Hepatocyte (in vitro differentiated cells): ENCODE measurements at regions not wholly inside any gene's neighbourhood (a gene's known extent, or its start where the extent isn't known, plus 50 kb on each side); places are given as distances from the start of the nearest gene placed in this dataset.

Source experiments
- DNase-seq: peaks from one replicate; pipeline ENCODE4 v3.0.0-alpha.2; 2016; ENCODE audit warnings: low spot score
- H2AFZ ChIP-seq: fragments of 200-600 bp; sonication (generic); 2 replicates; pipeline ENCODE4 v1.6.0; 2016; ENCODE audit warnings: antibody characterized with exemption, mild to moderate bottlenecking
- H3K27ac ChIP-seq: fragments of 200-600 bp; sonication (generic); 2 replicates; pipeline ENCODE4 v1.5.1; 2016; ENCODE audit warnings: mild to moderate bottlenecking
- H3K27me3 ChIP-seq: fragments of 200-600 bp; sonication (generic); 2 replicates; pipeline ENCODE4 v1.6.1; 2016
- H3K36me3 ChIP-seq: fragments of 200-600 bp; sonication (generic); replicated peaks from 2 replicates; pipeline ENCODE4 v1.5.1; 2016; ENCODE audit warnings: low read depth; ENCODE audit not compliant: insufficient read depth
- H3K4me1 ChIP-seq: fragments of 200-600 bp; sonication (generic); 2 replicates; pipeline ENCODE4 v1.5.1; 2016; ENCODE audit warnings: mild to moderate bottlenecking, moderate library complexity; ENCODE audit not compliant: insufficient read depth
- H3K4me2 ChIP-seq: fragments of 200-600 bp; sonication (generic); 2 replicates; pipeline ENCODE4 v1.6.0; 2016
- H3K4me3 ChIP-seq: fragments of 200-600 bp; sonication (generic); 2 replicates; pipeline ENCODE4 v1.5.1; 2016; ENCODE audit warnings: mild to moderate bottlenecking
- H3K79me2 ChIP-seq: fragments of 200-600 bp; sonication (generic); 2 replicates; pipeline ENCODE4 v1.6.0; 2017; ENCODE audit warnings: mild to moderate bottlenecking
- H3K9me2 ChIP-seq: fragments of 200-600 bp; sonication (generic); replicated peaks from 2 replicates; pipeline ENCODE4 v1.6.0; 2017; ENCODE audit warnings: mild to moderate bottlenecking; ENCODE audit not compliant: insufficient read depth
- H3K9me3 ChIP-seq: fragments of 200-600 bp; sonication (generic); 2 replicates; pipeline ENCODE4 v1.5.1; 2016; ENCODE audit warnings: low read depth, mild to moderate bottlenecking
- H4K20me1 ChIP-seq: fragments of 200-600 bp; sonication (generic); 2 replicates; pipeline ENCODE4 v1.6.0; 2016; ENCODE audit warnings: mild to moderate bottlenecking; ENCODE audit not compliant: insufficient read depth, poor library complexity, severe bottlenecking
- CTCF ChIP-seq: fragments of 200-600 bp; sonication (generic); IDR thresholded peaks from 2 replicates; pipeline ENCODE4 v1.5.1; 2016; ENCODE audit warnings: antibody characterized with exemption, mild to moderate bottlenecking; ENCODE audit not compliant: poor library complexity
- EZH2 ChIP-seq: fragments of 200-600 bp; sonication (generic); IDR thresholded peaks from 2 replicates; pipeline ENCODE4 v1.6.1; 2016; ENCODE audit warnings: antibody characterized with exemption, mild to moderate bottlenecking, borderline replicate concordance
- EZH2phosphoT487 ChIP-seq: fragments of 200-600 bp; sonication (generic); IDR thresholded peaks from one replicate; pipeline ENCODE4 v1.6.1; 2018; ENCODE audit warnings: antibody characterized with exemption, mild to moderate bottlenecking, low read depth, moderate library complexity; ENCODE audit not compliant: unreplicated experiment, severe bottlenecking
- WGBS: methylation state at CpG from one replicate; pipeline ENCODE4 v1.1.6; 2016; ENCODE audit warnings: low lambda C conversion rate; ENCODE audit errors: missing lambda C conversion rate; 5-methylcytosine and 5-hydroxymethylcytosine counted together

DNA sequence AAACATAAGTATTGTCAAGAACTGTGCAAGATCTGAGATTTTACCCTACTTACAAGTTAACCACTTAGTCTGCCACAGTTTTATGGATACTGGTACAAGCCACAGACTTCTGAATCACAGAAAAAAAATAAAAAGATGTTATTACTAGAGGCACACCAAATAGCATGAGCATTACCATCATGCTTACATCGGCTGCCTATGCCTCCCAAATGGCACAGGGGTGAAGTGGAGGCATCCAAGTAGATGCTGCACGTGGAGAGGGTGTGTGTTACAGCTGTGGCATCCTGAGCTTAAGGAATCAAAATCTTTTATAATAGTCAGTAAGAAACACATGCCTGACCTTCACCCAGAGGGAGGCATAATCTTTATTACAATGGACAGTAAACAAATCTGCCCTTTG lies 207.8 kb downstream of the TFEC start:
- no peaks in the 10 kb centered on the region for H3K36me3 ChIP-seq
- WGBS: 76% methylated on average over 2 of the region's 2 CpGs
- no peak overlapping the region for H3K27ac ChIP-seq
- H3K4me2 ChIP-seq: no peak overlapping the region
- DNase-seq: no peak
- no peaks in the 10 kb centered on the region for H3K27me3 ChIP-seq
- no peaks in the 10 kb centered on the region for H3K79me2 ChIP-seq
- H4K20me1 ChIP-seq: no peaks in the 10 kb centered on the region
- H3K4me1 ChIP-seq: no peaks in the 10 kb centered on the region
- no peaks in the 10 kb centered on the region for H3K9me2 ChIP-seq
- no peak overlapping the region for H2AFZ ChIP-seq
- H3K9me3 ChIP-seq: no peaks in the 10 kb centered on the region
- no peak overlapping the region for H3K4me3 ChIP-seq
- TF ChIP-seq CTCF: no peak
- no peak for TF ChIP-seq EZH2phosphoT487
- no peak for TF ChIP-seq EZH2

GRCh38 chr7:115822380-115822779 lies 208.2 kb downstream of the TFEC start:
- no peaks in the 10 kb centered on the region for H3K36me3 ChIP-seq
- no peak overlapping the region for H3K27ac ChIP-seq
- H3K9me2 ChIP-seq: no peaks in the 10 kb centered on the region
- TF ChIP-seq EZH2: no peak
- no peak for TF ChIP-seq CTCF
- TF ChIP-seq EZH2phosphoT487: no peak
- 43% methylated on average over 1 of the region's 1 CpG for WGBS
- H2AFZ ChIP-seq: no peak overlapping the region
- H3K9me3 ChIP-seq: no peaks in the 10 kb centered on the region
- no peaks in the 10 kb centered on the region for H4K20me1 ChIP-seq
- no peaks in the 10 kb centered on the region for H3K4me1 ChIP-seq
- DNase-seq: no peak
- no peak overlapping the region for H3K4me3 ChIP-seq
- no peaks in the 10 kb centered on the region for H3K79me2 ChIP-seq
- no peaks in the 10 kb centered on the region for H3K27me3 ChIP-seq
- H3K4me2 ChIP-seq: no peak overlapping the region

DNA sequence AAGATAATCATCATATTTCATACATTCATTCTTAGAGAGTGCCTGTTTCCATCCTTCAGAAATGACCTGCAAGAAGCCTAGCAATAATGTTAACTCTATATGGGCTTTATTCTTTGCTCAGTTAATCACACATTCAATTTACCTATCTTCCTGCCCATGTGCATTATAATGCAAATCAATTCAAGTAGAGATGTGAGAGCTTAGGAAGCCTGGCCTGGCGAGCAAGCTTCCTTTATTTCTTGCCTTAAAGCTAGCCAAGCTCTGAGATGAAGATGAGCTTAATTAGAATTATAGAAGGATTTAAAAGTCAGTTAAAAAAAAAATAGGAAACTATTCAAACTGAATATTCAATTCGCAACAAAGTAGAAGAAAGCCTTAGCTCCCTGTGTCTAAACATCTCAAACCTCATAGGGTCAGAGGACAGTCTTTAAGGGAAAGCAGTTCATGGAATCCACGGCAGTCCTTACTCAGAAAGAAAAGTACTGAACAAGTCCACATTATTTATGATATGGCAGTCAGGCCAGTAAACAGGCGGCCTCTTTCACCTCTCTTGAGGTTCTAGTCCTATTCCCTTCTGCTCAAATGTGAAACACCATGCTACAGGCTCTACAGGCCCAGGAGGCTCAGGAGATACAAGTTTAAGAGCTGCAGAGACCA lies 214.1 kb downstream of the TFEC start:
- TF ChIP-seq CTCF (no peak), EZH2phosphoT487 (no peak), EZH2 (no peak)
- no peaks in the 10 kb centered on the region for H3K79me2 ChIP-seq
- no peaks in the 10 kb centered on the region for H3K9me3 ChIP-seq
- H3K36me3 ChIP-seq: no peaks in the 10 kb centered on the region
- no peaks in the 10 kb centered on the region for H3K9me2 ChIP-seq
- H3K4me3 ChIP-seq: no peak overlapping the region
- H4K20me1 ChIP-seq: no peaks in the 10 kb centered on the region
- no peak overlapping the region for H2AFZ ChIP-seq
- H3K4me1 ChIP-seq: no peaks in the 10 kb centered on the region
- H3K27ac ChIP-seq: no peak overlapping the region
- H3K4me2 ChIP-seq: no peak overlapping the region
- WGBS: 84% methylated on average over 4 of the region's 4 CpGs
- no peak for DNase-seq
- no peaks in the 10 kb centered on the region for H3K27me3 ChIP-seq

GRCh38 chr7:115812794-115813193 lies 217.8 kb downstream of the TFEC start:
- TF ChIP-seq CTCF (no peak), EZH2 (no peak), EZH2phosphoT487 (no peak)
- WGBS: 72% methylated on average over 7 of the region's 7 CpGs
- Histone ChIP-seq H3K36me3 (no peaks in the 10 kb centered on the region), H2AFZ (no peak overlapping the region), H3K79me2 (no peaks in the 10 kb centered on the region), H3K4me3 (no peak overlapping the region), H3K4me2 (no peak overlapping the region), H4K20me1 (no peaks in the 10 kb centered on the region), H3K4me1 (no peaks in the 10 kb centered on the region), H3K27ac (no peak overlapping the region), H3K9me3 (no peaks in the 10 kb centered on the region), H3K9me2 (no peaks in the 10 kb centered on the region), H3K27me3 (no peaks in the 10 kb centered on the region)
- no peak for DNase-seq
